ENCODE measurements at regions not wholly inside any gene's neighbourhood (a gene's known extent, or its start where the extent isn't known, plus 50 kb on each side); places are given as distances from the start of the nearest gene placed in this dataset.

DNA sequence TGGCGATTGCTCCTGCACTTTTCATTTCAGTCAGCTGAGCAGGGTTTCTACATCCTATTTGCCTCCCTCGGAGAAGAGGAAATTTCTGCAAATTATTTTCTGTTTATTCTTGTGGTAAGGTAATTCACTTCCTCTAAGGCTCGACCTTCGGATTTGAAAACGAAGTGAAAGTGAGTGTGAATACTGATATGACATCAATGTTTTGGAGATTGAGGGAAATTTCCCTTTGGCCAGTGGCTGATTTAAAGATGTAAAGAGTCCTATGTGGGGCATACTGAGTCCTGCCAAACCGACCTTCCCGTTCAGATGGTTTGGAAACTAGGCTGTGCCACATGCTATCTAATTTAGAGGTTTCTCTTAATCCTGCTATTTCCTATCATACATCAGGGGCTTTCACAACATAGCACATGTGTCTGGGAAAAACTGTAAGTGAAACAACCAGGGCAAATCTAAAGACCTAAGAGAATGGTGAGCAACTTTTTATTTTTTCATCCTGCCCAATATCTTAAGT, 112.3 kb downstream of the POSTN start:
- peak overlapping the region; percentile 26 for H3K4me3 ChIP-seq (ENCODE audit: low read depth, low read length)
- TF ChIP-seq, protein P1, sequence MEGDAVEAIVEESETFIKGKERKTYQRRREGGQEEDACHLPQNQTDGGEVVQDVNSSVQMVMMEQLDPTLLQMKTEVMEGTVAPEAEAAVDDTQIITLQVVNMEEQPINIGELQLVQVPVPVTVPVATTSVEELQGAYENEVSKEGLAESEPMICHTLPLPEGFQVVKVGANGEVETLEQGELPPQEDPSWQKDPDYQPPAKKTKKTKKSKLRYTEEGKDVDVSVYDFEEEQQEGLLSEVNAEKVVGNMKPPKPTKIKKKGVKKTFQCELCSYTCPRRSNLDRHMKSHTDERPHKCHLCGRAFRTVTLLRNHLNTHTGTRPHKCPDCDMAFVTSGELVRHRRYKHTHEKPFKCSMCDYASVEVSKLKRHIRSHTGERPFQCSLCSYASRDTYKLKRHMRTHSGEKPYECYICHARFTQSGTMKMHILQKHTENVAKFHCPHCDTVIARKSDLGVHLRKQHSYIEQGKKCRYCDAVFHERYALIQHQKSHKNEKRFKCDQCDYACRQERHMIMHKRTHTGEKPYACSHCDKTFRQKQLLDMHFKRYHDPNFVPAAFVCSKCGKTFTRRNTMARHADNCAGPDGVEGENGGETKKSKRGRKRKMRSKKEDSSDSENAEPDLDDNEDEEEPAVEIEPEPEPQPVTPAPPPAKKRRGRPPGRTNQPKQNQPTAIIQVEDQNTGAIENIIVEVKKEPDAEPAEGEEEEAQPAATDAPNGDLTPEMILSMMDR (conservative IDR thresholded peaks at IDR 0.05; ENCODE audit: low read depth, low read length): no peak
- DNase-seq (ENCODE audit: low read depth): peak; percentile 69

DNA sequence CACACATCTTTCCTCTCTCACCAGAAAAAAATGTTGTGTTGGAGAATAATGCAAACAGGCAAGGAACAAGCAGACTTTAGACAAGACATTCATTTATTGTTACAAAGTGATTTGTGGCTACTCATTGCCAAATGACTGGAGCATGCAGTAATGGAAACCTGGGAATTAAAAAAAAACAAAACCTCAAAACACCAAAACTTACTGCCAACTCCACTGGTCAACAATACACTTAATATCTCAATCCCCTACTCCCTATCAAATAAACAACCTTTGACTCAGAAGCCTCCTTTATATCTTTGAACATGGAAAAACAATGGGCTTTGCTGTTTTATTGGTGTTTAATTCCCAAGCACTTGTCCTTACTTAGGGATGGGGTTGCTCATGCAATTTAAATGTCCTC, 112.8 kb downstream of the POSTN start:
- peak; percentile 43 for DNase-seq (ENCODE audit: low read depth)
- H3K4me3 ChIP-seq (ENCODE audit: low read depth, low read length): peak overlapping the region; percentile 26
- TF ChIP-seq, protein P1 (conservative IDR thresholded peaks at IDR 0.05; ENCODE audit: low read depth, low read length): no peak

DNA sequence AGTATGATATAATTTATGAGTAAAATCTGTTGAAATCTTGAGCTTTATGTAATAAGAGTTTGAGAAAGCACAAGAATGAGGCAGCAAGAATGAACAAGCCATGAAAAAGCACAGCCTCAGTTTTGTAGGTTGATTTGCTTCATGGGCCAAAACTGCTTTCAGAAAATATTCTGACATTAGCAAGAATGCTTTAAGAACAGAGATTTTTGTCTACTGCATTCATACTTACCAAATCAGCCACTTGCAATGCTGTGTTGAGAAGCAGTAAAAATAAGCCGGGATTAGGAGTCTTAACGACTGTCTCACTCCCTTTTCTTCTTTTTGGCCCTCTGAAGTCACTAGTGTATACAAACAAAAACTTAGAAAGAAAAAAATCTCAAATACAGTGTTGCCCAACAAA, 114.5 kb downstream of the POSTN start:
- DNase-seq (ENCODE audit: low read depth): no peak
- H3K4me3 ChIP-seq (ENCODE audit: low read depth, low read length): no peak overlapping the region
- TF ChIP-seq, protein P1 (conservative IDR thresholded peaks at IDR 0.05; ENCODE audit: low read depth, low read length): no peak

DNA sequence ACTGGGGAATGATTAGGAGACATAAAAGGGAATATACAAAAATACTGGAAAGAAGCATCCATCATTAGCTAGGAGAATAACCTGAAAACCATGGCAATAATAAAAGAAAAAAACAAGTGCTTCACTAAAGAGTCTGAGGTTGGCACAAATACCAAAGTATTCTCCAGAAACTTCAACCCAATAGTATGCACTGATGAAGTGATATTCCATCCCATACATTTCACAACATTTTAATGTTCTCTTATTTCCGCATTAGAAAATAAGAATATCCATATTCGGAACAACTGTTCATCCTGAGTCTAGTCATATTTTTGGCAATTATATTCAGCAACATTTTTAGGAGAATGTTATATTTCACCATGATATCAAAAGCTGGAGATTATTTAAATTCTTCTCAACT, 116.2 kb downstream of the POSTN start:
- TF ChIP-seq, protein P1 (conservative IDR thresholded peaks at IDR 0.05; ENCODE audit: low read depth, low read length): no peak
- no peak for DNase-seq (ENCODE audit: low read depth)
- H3K4me3 ChIP-seq (ENCODE audit: low read depth, low read length): no peak overlapping the region

DNA sequence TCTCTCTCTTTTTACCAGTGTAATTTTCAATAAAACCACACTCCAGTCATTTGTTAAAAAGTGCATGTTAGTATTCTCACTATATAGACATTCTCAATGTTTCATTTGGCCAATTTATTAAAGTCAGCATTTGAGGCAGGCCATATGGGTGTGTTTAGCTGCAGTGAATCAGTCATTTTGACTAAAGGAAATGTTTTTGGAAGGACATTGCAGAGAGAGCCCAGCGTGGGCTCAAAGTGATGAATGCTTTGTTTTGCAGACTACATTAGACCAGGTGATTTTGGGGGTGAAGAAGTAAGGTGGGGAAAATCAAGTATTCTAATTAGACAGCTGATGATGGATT, 116.7 kb downstream of the POSTN start:
- DNase-seq (ENCODE audit: low read depth): no peak
- H3K4me3 ChIP-seq (ENCODE audit: low read depth, low read length): no peak overlapping the region
- TF ChIP-seq, protein P1 (conservative IDR thresholded peaks at IDR 0.05; ENCODE audit: low read depth, low read length): no peak

DNA sequence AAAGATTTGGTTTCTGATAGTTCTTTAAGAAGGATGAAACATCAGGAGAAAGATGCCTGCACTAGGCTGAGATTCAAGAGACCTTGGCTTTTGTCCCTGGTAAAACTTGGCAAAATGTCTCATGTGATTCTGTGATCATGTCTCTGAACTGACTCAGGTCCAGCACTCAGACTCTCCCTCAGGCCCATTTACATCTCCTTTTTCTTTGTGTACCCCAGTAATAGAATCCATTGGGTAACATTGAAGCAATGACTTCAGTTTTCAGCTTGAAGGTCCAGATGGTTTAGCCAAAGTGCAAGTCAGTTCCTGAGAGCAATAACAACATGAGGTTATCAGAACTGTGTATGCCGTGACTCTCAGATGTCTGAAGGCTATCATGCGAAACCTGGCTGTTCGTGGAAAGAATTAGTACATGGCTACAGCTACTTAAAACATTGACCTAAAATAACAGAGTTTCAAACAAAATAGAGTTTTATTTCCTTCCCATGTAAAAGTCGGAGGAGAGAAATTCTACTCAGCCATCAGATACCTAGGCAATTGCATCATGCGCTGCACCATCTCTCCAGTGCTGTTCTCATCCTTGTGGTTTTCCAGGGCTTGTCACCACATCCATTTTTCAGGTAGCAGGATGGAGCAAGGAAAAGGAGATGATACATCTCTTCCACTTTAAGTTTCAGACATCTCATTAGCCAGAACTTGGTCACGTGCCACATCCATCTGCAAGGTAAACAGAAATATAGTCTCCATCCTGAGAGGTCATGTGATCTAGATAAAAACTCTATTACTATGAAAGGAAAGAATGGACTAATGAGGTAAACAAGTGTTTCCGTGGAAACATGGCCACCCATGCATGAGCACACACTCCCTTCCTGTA, 117.3 kb downstream of the POSTN start:
- DNase-seq (ENCODE audit: low read depth): peak; percentile 52
- TF ChIP-seq, protein P1 (conservative IDR thresholded peaks at IDR 0.05; ENCODE audit: low read depth, low read length): no peak

DNA sequence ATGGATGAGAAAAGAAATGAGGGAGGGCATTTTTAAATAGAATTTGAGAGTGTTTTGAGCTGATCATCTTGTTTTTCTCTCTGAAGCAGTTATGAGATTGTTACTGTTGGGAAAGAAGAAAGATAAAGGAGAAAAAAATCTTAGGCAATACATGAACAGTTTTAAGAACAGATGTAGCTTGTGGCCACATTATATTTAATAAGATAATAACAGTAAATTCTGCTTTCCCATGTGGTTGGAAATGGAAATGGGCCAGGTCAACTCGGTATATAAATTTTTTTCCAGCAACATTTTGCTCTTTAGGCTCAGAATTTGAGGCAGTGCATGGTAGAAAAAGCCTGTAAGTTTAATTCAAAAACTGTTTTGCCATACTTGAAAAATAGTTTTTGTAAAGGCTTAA, 118.7 kb downstream of the POSTN start:
- H3K4me3 ChIP-seq (ENCODE audit: low read depth, low read length): no peak overlapping the region
- TF ChIP-seq, protein P1 (conservative IDR thresholded peaks at IDR 0.05; ENCODE audit: low read depth, low read length): no peak
- DNase-seq (ENCODE audit: low read depth): peak; percentile 46

More for the DNA sequence above, 117.3 kb downstream of the POSTN start:
- H3K4me3 ChIP-seq (ENCODE audit: low read depth, low read length): no peak overlapping the region

Measured in choroid plexus epithelial cell (primary cell).